Mucosa of descending colon (tissue), 3 donors: ENCODE measurements at regions not wholly inside any gene's neighbourhood (a gene's known extent, or its start where the extent isn't known, plus 50 kb on each side); places are given as distances from the start of the nearest gene placed in this dataset.

Experiments used
- ATAC-seq: fragments of 200-7000 bp; cut with Tn5 transposase; one replicate; pipeline ENCODE4 v1.9.1; 2020; ENCODE audit warnings: mild to moderate bottlenecking, moderate library complexity
- DNase-seq, 3 donors: peaks; one replicate each; pipeline ENCODE4 v3.0.0-alpha.2; 2020
- H3K36me3 ChIP-seq: fragments of 200-600 bp; one replicate; pipeline ENCODE4 v1.8.0; 2021; ENCODE audit warnings: low read depth, mild to moderate bottlenecking
- H3K4me1 ChIP-seq: fragments of 200-600 bp; one replicate; pipeline ENCODE4 v1.8.0; 2021; ENCODE audit warnings: low read depth, mild to moderate bottlenecking
- H3K4me3 ChIP-seq: fragments of 200-600 bp; one replicate; pipeline ENCODE4 v1.8.0; 2021; ENCODE audit warnings: mild to moderate bottlenecking
- H3K9me3 ChIP-seq: fragments of 200-600 bp; one replicate; pipeline ENCODE4 v1.8.0; 2021; ENCODE audit warnings: mild to moderate bottlenecking
- intact Hi-C, 2 donors: fragments of 100-400 bp; cut with DNase I in 1 of 2; cut with micrococcal nuclease in 1 of 2; formaldehyde crosslinking; loops; one replicate each; pipeline versions ENCODE4 v1.11.0 to v1.11.1; 2022; cut with DNase I, micrococcal nuclease
- TF ChIP-seq, protein P1 (sequence below): fragments of 200-600 bp; IDR thresholded peaks from one replicate; pipeline ENCODE4 v1.8.0; 2022; ENCODE audit warnings: antibody characterized with exemption, mild to moderate bottlenecking
- donor health status: DM: no; HTN: no; CAD: no; lungs with moderate emphysema.
- donor health status: DM: no; HTN: no; CAD: no.
- donor health status: DM: no; HTN: yes; CAD: no.

DNA sequence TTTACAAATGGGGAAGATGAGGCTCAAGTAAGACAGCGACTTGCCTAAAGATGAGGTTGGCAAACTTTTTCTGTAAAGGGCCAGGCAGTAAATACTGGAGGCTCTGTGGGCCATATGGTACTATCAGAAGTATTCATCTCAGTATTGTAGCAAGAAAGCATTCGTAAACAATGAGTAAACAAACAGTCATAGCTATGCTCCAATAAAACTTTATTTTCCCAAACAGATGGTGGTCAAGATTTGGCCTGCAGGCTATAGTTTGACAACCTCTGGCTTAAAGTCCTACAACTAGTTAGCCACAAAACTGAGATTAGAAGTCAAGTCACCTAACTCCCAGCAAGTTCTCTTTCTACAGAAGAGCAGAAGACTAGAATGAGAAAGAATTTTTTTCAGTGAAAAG lies 177.0 kb upstream of the NECTIN3 start:
- H3K36me3 ChIP-seq = no peaks in the 10 kb centered on the region
- H3K9me3 ChIP-seq = no peaks in the 10 kb centered on the region
- no peak for DNase-seq
- H3K4me3 ChIP-seq = no peak overlapping the region
- no peaks in the 10 kb centered on the region for H3K4me1 ChIP-seq
- no peak for ATAC-seq
- intact Hi-C loops = no loop called here
- TF ChIP-seq, protein P1, sequence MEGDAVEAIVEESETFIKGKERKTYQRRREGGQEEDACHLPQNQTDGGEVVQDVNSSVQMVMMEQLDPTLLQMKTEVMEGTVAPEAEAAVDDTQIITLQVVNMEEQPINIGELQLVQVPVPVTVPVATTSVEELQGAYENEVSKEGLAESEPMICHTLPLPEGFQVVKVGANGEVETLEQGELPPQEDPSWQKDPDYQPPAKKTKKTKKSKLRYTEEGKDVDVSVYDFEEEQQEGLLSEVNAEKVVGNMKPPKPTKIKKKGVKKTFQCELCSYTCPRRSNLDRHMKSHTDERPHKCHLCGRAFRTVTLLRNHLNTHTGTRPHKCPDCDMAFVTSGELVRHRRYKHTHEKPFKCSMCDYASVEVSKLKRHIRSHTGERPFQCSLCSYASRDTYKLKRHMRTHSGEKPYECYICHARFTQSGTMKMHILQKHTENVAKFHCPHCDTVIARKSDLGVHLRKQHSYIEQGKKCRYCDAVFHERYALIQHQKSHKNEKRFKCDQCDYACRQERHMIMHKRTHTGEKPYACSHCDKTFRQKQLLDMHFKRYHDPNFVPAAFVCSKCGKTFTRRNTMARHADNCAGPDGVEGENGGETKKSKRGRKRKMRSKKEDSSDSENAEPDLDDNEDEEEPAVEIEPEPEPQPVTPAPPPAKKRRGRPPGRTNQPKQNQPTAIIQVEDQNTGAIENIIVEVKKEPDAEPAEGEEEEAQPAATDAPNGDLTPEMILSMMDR = no peak

- no peak for ATAC-seq
- intact Hi-C loops = no loop called here
- no peak for DNase-seq
- Histone ChIP-seq H3K9me3 (no peaks in the 10 kb centered on the region), H3K4me1 (no peaks in the 10 kb centered on the region), H3K36me3 (no peaks in the 10 kb centered on the region), H3K4me3 (no peak overlapping the region)
- TF ChIP-seq, protein P1 = no peak
Measured at GRCh38 chr3:110895054-110895453, 176.6 kb upstream of the NECTIN3 start.

DNA sequence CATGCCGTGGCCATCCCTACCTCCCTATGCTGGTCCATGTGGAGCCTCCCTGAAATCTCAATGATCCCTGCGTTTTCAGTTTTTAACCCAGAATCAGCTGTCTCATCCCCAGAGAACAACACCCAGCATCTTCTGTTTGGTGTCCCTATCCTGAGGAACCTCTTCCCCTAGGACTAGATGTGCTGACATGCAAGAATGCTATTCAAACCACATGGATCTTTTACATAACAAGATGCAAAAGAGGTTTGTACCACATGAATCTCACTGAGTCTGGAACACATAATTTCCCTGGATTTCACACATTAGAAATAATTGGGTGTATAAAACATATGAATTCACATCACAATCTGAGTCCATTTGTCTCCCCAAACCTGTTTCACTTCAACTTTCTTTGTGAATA lies 174.6 kb upstream of the NECTIN3 start:
- H3K4me3 ChIP-seq = no peak overlapping the region
- H3K36me3 ChIP-seq = no peaks in the 10 kb centered on the region
- H3K4me1 ChIP-seq = no peaks in the 10 kb centered on the region
- DNase-seq (no peak), ATAC-seq (no peak)
- intact Hi-C loops = no loop called here
- TF ChIP-seq, protein P1 = no peak
- no peaks in the 10 kb centered on the region for H3K9me3 ChIP-seq

GRCh38 chr3:110900576-110900975 lies 171.0 kb upstream of the NECTIN3 start:
- DNase-seq (no peak), ATAC-seq (no peak)
- H3K9me3 ChIP-seq = no peaks in the 10 kb centered on the region
- intact Hi-C loops = no loop called here
- H3K36me3 ChIP-seq = no peaks in the 10 kb centered on the region
- TF ChIP-seq, protein P1 = no peak
- H3K4me1 ChIP-seq = no peaks in the 10 kb centered on the region
- H3K4me3 ChIP-seq = no peak overlapping the region

- H3K36me3 ChIP-seq = no peaks in the 10 kb centered on the region
- DNase-seq (no peak), ATAC-seq (no peak)
- H3K4me1 ChIP-seq = no peaks in the 10 kb centered on the region
- TF ChIP-seq, protein P1 = no peak
- no peak overlapping the region for H3K4me3 ChIP-seq
- H3K9me3 ChIP-seq = no peaks in the 10 kb centered on the region
- intact Hi-C loops = no loop called here
Measured at GRCh38 chr3:110901536-110901935, 170.1 kb upstream of the NECTIN3 start.

- intact Hi-C loops = no loop called here
- H3K36me3 ChIP-seq = no peaks in the 10 kb centered on the region
Measured at GRCh38 chr3:110902453-110903085, 169.0 kb upstream of the NECTIN3 start.

More at GRCh38 chr3:110902453-110903085, 169.0 kb upstream of the NECTIN3 start:
- H3K4me3 ChIP-seq = no peak overlapping the region
- DNase-seq (no peak), ATAC-seq (no peak)
- TF ChIP-seq, protein P1 = no peak
- no peaks in the 10 kb centered on the region for H3K4me1 ChIP-seq
- no peaks in the 10 kb centered on the region for H3K9me3 ChIP-seq
